ENCODE measurements at regions not wholly inside any gene's neighbourhood (a gene's known extent, or its start where the extent isn't known, plus 50 kb on each side); places are given as distances from the start of the nearest gene placed in this dataset.
"Not testable (repeated sequence)": the region's sequence is repeated elsewhere in the genome, so short reads cannot be mapped to it uniquely, and the experiment has no call there.

GRCh38 chr1:48082271-48082962 lies 85.2 kb upstream of the TRABD2B start:
- DNase-seq = no peak

DNA sequence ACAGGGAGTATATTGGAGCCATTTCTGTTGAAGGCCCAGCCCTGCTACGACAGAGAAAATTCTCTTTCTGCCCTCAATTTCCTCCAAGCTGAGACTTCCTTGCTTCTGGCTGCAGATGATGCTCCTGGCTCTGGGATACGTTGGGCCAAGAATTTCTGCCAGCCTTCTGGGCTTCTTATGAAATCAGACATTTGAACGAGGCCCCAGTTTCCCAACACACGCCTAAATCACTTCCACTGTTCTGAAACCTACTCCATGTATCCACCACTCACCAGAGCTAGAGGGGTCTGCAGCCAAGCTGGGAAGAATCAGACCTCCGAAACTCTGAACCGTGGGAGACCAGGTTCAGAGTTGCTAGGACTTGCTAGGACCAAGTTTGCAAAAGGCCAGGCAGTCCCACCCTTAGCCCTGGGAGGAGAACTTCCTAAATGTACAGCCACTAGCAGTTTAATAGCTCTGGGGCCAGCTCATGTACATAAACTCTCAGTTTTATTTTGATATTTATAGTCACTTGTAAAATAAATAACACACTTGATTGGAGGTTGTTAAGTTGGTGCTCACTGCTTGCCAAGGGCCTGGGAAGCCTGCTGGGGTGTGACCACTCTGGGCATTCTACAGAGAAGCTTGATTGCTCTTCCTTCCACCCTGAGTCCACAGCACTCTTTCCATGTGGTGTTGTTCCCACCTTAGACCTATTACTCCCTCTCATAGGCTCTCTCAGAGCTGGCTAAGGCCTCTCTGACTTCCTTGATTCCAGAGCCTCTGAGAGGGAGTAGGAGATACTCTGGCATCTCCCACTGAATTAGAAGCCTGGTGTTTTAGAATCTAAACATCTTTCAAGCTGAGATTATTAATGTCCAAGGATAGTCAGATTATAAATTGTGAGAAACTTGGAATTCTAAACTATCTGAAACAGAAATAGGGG lies 83.4 kb upstream of the TRABD2B start:
- DNase-seq = no peak

DNA sequence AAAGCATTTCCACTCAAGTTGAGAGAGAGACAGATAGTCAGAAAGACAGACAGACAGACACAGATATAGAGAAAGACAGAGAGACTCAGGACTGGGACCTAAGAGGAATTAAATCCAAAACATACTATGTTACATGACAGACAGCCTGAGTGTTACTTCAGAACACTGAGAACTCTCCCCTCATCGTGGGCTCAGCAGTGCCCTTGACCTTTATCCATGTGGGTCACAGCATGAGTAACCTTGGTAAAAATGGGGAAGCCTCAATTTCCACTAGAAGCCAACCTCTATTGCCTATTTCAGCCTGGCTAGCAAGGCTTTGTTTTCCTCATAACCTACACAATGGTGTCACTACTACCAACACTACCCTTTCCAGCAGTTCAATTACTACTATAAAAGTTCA lies 81.9 kb upstream of the TRABD2B start:
- DNase-seq = no peak

DNA sequence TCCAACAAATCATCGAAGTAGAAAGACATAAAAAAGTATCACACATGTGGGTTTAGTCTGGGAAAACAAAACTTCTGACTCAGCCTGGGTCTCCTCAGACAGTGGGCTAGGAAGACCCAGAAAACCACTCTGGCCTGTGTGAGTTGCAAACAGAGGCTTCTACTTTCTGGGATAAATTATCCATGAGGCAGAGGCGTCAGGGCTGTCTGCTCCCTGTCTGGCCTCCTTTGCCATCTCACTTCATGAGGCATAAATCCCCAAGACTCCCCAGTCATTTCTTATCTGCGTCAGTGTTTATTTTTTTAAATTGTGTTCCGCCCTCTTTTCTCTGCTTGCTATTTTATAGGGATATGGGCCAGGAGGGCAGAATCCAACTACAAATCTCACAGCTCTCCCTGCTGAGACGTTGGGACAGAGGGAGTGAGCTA lies 80.6 kb upstream of the TRABD2B start:
- no peak for DNase-seq

- DNase-seq = no peak
Measured at GRCh38 chr1:48076017-48076416, 78.8 kb upstream of the TRABD2B start.

GRCh38 chr1:48073798-48074530 lies 76.8 kb upstream of the TRABD2B start:
- DNase-seq = no peak

- DNase-seq = no peak
Measured at GRCh38 chr1:48071513-48071912, 74.3 kb upstream of the TRABD2B start.

- no peak for DNase-seq
Measured at GRCh38 chr1:48070396-48070750, 73.2 kb upstream of the TRABD2B start.

- DNase-seq = no peak
Measured at GRCh38 chr1:48069662-48070395, 72.6 kb upstream of the TRABD2B start.

DNA sequence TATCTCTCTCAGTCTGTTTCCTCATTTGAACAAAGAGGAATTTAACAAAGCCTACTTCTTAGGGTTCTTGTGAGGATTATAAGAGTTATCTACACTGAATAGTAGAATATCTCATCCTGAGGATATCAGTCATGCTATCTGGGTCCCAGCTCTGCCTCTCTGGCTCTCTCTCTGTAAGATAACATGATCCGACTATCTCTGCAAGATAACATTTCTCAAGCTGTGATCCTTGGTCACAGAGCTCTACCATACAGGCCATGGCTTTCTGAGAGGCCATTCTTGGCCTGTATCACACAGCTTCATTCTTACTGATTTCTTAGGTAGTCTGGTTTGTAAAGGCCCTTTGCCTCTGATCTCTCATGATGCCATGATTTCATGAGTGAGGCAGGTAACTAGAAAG lies 71.0 kb upstream of the TRABD2B start:
- no peak for DNase-seq

- DNase-seq = no peak
Measured at GRCh38 chr1:48066936-48067335, 69.8 kb upstream of the TRABD2B start.

DNA sequence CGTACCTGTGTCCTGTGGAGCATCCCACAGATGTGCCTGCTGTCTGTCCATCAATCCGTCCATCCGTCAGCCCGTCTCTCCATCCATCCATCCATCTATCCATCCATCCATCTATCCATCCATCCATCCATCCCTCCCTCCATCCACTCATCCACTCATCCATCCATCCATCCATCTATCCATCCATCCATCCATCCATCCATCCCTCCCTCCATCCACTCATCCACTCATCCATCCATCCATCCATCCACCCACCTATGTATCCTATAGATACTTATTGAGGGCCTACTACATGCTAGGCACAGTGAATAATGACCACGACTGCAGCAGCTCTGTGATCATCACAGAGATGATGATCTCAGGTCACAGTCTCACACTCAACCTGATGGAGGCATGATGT lies 67.5 kb upstream of the TRABD2B start:
- DNase-seq = not testable (repeated sequence)

DNA sequence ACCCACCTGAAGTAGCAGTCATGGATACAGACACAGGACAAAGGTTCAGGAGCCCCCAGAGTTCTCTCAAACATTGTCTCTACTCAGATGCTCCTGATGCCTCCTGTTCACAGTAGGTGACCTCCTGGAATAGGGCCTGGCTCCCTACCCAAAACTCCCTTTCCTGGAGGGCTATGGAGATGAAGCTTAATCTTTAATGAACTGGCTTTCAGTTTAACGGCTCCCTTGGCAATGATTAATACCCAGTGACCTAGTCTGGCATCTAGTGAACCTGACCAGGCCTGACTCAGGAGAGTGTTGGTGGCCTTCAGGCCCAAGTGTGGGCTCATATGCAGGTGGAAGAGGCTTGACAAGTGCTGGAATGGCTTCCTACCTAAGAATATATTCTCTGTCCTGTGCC lies 65.2 kb upstream of the TRABD2B start:
- DNase-seq = no peak

- no peak for DNase-seq
Measured at GRCh38 chr1:48061162-48062136, 64.3 kb upstream of the TRABD2B start.

GRCh38 chr1:48059289-48059688 lies 62.1 kb upstream of the TRABD2B start:
- DNase-seq = no peak

DNA sequence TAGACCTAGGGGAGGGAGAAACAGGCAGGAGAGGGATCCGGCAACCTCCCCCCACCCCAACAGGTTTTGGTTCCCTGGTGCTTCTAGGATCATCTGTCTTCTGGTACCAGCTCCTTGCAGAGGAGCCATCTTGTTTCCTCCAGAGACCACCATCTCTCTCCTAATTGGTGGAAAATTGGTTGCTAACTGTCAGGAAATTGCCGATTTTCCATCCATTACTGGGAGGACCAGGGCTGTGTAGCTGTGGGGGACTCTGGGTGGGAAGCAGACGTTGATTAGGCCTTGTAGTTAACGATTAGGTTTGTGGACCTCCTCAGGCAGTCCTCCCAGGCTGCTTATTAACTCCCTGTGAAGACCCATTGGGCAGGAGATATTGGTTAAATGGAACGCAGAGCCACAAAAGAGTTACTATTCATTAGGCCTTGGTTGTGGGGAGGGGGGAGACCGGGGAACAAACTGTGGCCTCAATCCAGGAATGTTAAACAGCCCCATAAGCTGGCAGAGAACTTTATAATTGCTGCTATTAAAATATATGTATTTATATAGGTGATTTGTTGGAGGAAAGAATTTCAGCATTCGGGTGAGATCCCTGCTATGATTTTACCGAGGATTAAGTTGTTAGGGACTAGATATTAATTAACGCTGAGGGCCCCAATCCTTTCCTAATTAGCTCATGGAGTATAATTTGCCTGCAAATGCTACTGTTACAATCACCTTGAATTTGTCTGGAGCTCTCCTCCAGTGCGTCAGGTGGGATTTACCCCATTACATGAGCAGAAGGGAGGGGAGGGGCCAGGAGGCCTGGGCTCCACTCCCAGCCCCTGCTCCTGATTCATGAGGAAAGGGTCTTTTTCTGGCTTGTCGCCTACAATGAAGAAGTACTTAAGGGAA lies 61.2 kb upstream of the TRABD2B start:
- no peak for DNase-seq

DNA sequence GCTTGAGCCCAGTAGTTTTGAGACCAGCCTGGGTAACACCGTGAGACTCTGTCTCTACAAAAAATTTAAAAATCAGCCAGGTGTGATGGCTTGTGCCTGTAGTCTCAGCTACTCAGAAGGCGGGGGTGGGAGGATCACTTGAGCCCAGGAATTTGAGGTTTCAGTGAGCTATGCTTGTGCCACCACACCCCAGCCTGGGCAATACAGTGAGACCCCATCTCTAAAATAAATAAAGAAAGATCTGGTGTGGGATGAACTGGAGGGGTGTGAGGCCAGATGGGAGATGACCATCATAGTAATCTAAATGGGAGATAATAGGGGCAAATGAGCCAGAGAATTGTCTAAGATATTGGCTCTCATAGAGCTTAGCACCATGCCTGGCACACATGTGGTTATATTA lies 60.1 kb upstream of the TRABD2B start:
- no peak for DNase-seq

DNA sequence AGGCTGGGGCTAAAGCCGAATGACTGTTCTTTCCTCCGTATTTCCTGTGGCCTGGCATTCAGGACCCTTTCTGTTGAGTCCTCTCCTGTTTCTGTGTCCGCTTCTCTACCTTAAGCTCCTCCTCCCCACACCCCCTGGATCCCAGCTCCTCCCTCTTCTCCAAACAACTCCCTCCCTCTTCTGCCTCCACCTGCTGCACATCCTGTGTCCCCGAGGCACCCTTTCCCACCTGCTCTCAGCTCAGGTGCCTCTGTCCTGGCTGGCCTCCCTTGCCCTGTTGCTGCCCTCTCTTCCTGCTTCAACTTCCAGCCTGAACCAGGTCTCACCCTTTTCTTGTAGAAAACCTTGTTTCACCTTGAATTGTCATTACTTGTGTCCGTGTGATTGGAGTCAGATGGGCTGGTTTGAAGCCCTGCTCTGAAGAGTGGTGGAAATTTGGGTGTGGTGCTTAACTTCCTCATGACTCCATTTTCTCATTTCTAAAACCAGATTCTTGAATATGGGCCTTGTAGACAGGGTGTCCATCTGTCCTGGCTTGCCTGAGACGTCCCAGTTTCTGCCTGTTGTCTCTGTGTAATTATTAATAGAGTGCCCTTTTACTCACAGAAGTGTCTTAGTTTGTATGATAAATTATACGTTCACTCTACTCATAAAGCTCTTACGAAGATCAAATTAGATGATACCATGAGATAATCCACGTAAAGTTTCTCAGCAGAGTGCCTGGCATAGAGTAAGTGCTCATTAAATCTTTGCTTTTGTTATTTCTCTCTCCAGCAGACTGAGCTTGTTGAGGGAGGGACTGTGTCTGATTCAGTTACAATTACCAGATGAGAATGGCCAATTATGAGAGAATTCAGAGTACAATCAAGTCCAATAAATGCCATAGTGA lies 58.9 kb upstream of the TRABD2B start:
- DNase-seq = no peak

- DNase-seq = no peak
Measured at GRCh38 chr1:48054232-48054631, 57.0 kb upstream of the TRABD2B start.

DNA sequence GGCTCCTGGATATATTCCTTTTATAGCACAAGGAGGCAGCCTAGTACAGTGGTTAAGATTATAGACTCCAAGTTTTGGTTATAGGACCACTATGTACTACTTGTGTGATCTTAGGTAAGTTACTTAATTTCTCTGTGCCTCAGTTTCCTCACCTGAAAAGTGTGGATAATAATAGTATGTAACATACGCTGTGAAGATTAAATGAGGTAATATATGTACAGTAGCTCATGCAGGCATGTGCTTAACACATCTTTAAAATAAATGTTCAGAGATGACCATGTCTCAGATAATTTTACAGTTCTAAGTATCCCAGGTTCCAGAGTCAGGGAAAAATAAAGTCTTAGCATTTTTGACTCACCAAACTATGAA lies 55.7 kb upstream of the TRABD2B start:
- no peak for DNase-seq
